HG03521 (cell line): ENCODE measurements at regions not wholly inside any gene's neighbourhood (a gene's known extent, or its start where the extent isn't known, plus 50 kb on each side); places are given as distances from the start of the nearest gene placed in this dataset.

ENCODE experiments used
- ATAC-seq: cut with Tn5 transposase; IDR thresholded peaks from one replicate; pipeline ENCODE4 v1.9.1; 2021; ENCODE audit warnings: mild to moderate bottlenecking, moderate library complexity; ENCODE audit not compliant: unreplicated experiment

DNA sequence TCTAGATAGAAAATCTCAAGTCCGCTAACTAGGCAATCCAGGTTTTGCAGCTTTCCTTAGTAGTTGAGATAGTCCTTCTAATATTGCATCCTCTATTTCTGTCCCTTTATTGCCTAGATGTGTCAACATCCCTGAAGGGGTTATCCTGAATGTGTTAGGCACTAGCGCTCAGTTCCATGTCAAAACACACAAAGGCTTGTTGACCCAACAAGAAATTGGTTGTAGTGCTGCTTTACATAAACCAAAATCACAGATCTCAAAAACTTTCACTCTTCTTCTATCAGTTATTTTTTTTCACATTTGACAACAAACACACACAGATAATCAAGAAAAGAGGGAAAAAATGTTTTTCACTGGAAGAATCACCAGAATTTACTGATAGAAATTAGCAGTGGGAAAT, 51.4 kb upstream of the SOX2 start:
- ATAC-seq: no peak

DNA sequence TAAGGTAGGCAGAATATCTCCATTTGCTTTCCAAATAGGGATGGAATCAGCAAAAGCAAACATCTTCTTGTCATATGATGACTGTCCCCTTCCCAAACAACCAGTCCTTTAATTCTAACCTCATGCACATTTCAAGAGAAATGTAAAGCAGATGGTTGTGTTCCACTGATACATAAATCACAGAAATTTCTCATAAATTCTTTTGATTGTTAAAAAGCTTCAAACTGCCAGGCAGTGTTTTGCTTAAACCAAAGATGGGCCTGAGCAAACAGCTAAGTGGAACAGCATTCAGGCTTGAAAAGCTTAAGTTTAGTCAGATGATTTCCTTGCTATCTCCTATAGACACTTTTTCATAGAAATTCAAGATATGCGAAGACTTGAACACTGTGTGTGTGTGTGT, 74.3 kb upstream of the SOX2 start:
- no peak for ATAC-seq

DNA sequence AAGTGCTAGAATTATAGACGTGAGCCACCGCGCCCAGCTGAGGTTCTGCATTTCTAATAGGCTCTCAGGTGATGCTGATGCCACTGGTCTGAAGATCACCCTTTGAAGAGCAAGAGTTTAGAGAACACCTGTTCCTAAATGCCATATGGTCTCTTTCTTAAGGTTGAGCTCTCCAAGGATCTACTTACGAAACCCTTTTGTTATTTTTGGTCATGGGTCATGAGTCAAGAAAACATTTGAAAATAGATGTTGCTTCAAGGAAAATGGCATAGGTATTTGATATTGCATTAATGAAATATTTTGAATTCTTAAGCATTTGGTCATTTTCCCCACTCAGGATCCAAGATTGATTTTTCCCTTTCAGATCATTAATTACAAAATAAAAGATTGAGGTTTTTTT, 74.7 kb upstream of the SOX2 start:
- ATAC-seq: no peak

DNA sequence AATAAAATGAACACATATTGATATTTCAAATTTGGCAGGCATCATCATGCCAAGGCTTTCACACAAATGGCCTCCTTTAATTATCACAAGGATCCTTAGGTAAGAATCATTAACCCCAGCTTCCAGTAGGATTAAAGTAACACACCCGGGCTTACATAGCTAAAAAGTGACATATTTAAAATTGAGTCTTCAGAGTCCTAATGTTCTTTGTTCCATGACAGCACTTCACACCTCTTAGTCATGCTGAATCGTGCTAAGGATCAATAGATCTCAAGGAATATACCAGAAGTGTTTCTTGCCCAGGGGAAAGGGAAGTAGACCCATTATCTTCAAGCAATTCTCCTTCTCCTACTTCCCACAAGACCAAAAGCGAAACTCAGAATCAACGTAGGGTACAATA, 76.6 kb upstream of the SOX2 start:
- ATAC-seq: no peak

DNA sequence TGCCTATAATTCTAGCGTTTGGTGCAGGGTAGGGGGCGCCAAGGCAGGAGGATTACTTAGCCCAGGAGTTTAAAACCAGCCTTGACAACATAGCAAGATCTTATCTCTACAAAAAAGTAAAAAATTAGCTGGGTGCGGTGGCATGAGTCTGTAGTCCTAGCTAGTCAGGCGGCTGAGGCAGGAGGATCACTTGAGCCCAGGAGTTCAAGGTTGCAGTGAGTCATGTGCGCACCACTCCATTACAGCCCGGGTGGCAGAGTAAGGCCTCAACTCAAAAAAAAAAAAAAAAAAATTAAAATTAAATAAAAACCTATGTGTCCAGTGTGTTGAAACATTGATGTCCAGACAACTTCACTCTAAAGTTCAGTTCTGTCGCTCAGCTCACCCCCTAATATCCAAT, 78.2 kb upstream of the SOX2 start:
- ATAC-seq: no peak

DNA sequence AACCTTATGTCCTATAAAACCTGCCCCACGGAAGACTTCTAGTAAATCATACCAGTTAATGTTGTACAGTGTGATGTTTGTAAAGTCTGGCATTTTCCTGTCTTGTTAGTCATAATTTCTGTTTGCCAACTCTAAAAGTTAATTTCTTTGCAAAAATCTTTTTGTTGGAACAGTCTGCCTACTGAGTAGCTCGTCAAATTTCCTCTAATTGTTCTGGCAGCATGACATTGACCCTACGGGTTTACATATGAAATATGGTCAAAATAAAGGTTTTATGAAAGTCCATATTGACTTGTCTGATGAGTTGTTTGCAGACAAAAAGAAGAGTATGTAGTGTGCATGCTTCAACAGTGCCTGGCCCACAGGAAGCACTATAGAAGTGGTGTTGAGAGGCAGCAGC, 79.8 kb upstream of the SOX2 start:
- no peak for ATAC-seq

DNA sequence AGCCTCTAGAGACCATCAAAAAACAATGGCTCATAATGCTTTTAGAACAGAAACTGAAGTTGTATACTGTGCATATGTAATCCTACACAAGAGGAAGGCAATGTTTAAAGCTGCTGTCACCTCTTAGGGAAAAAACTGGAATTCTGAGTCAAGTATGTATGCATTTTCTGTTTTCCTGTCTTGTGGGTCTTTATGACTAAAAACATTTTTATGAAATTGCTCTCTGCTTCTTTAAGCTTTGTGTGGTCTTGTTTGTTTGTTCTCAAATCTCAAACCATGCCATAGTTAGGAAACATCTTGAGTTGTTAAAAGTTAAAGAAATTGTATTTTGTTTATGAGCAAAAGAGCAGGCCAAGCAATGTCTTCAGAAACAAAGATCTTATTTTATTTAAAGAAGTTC, 80.9 kb upstream of the SOX2 start:
- ATAC-seq: no peak

DNA sequence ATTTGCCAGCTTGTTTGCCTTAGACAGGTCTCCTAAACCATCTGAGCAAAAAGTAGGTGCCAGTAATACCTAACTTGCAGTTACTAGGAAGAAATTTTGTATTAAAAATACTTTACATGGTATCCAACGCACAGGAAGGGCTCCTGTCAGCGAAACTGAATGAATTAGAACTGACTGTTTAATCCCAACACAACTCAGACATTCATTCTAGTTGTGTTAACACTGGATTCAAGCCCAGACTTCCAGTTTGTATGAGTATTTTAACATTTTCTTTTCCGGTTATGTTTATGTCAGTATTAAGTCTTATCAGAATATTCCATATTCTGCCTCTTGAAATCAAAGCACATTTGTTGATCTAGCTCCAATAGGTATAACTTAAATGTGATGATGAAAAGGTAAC, 82.0 kb upstream of the SOX2 start:
- ATAC-seq: no peak

DNA sequence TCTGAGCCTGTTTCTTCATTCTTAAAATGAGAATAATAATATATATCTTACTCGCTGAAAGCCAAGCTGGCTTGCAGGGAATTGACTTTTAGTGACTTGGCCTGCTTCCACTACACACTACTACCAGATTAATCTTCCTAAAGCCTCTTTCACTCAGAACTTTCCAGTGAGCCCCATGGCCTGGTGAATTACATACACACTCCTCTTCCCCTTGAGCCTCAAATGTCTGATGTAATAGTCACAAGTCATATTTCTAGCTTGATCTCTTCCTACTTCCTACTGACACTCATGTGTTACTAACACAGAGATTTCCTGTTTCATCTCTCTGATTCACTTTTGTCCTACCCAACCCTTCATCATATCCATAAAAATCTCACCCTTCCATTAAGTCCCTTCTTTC, 82.7 kb upstream of the SOX2 start:
- ATAC-seq: no peak

DNA sequence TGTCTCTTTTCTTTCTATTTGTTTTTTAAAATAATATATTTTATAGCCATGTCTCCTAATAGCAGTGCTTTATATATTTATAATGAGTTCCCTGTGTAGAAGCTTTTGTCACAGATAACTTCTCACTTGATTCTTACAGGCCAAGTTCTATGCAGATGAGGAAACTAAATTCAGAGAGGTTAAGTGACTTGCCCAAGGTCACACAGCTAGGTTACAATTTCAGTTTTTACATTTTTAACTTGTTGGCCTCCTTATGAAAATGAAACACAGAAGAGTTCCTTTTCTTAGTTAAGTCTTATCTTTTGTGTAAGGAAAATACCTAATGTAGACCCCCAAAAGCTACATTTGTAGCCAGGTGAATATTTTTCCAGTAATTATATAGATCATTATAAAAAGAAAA, 83.3 kb upstream of the SOX2 start:
- ATAC-seq: no peak

DNA sequence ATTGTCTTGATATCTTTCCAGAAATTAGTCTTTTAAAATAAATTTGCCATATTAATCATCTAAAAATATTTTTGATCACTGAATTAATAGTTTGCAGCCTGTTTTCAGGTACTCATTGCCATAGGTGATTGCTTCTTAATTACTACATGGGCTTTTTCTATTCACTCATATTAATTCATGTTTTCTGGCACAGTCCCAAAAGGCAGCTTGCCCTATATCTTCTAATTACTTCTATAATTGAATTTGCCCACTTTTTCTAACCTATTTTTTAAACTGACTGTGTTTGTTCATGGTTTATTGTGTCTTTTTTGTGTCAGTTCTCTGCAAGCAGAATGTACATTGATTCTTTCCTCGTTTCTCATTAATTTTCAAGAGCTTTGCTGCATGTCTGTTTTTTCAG, 85.7 kb upstream of the SOX2 start:
- ATAC-seq: no peak

DNA sequence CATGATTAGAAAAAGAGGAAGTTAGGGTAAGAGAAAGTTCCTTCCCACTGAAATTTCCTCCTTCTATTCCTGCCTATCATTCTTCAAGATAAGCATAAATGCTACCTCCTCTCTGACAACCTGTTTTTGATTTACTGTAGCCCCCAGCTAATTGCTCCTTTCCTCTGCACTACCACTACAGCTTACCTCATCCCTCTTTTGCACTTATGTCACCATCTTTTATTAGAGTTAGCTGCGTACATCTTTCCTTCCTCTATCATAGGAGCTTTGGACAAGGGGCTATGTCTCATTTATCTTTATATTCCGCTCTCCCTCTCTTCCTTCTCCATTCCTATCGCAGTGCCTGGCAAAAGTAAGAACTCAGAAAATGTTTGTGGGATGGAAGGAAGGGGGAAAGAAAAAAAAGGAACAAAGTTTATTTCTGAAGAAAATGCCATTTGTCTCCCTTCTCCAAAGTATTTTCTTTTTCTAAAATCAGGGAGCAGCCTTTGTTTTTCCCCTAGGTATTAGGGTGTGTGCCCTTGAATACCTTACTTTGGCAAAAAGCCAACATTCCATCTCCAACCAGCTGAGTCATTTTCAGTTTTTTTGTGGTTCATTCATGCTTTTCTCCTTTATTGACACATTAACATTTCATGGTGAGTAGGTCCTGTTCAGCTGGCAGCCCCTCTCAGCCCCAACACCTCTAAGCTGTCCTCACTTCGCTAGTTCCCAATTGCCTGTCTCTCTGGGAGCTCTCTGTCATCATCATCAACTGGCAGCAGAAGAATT, 87.6 kb upstream of the SOX2 start:
- ATAC-seq: no peak

DNA sequence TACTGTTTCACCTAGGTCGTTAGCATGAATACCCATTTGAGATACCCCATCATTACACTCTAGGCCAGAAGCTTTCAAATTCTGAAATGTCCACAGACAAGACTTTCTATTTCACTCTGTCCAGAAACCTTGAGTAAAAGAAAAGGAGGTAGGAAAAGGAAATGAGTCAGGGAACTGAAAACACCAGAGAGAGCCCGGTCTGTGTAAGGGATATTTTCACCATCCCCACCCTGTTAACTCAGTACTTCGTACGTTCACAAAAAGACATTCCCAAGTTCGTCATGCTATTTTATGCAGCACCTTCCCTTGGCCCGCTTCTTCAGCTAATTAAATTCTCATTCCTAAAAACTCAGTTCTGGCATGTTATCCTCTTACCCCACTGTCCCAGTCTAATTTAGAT, 89.4 kb upstream of the SOX2 start:
- no peak for ATAC-seq

DNA sequence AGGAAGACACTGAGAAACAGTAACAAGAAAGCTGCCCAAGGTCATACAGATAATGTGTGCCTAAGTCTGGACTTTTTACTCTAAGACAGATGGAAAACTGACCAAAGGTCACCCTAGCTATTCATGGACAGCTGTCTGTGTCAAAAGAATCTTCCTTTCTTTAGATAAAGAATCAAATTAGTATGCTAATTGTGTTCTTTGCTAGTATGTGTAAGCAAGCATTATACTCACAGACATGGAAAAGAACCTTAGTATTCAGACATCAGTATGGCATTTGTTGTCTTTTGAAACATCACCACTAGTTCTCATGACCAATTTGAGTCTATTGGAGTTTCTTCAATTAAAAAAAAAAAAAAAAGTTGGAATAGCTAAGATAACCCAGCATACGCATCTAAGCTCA, 91.8 kb upstream of the SOX2 start:
- ATAC-seq: no peak

DNA sequence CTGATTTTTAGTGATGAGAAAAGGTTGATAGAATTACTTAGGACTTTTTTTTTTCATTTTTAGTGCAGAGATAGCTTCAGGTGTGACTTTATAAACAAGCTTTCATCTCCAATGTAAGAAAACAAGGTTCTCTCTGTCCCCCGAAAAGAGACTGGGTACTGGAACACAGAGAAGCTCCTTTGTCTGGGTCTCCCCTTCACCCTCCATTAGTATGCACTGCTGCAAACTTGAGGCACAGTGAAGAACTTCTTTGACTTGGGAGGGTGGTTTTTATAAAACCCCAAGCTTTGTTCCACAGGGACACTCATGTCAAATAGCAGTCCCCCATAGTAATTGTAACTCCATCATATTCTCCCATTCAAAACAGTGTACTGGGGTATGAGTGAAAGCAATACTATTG, 93.5 kb upstream of the SOX2 start:
- no peak for ATAC-seq

DNA sequence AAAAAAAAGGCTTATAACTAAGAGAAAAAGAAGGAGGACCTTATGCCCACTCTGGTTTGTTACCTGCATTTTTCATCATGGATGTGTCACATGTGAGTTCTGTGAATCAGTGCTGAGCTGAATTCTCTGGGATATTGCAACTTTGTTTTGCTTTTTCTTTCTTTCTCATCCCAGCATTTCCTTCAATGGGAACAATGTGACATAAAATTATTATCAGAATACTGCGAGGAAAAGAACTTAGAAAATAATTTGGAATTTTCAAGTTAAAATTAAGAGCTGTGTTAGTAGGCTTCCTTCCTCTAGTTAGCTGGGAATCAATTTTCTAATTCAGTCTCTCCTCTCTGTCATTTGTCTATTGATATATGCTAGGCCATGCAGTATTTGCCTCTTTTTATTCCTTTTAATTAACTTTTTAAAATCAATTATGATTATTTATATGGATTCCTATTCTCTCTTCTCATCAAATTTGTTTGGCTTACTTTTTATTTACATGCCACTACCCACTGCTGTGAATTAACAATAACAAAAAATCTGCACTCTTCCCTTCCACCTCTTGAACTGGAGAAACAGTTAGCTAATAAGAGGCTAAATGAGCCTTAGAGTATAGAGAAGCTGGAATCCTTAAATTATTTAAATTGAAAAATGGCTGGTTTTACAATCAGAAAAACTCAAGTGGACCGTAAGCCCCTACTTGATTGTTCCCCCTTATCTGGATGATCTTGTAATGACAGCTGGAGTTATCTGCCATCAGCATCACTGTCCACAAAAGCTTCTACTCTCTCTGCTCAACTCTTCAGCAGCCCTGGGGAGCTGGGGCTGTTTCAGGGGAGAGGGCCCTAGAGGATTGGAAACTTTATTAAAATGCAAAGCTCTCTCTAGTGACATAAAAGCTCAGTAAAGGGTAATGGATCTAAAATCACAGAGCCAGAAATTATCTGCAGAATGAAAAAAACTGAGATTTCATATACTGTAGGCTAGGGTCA, 95.3 kb upstream of the SOX2 start:
- ATAC-seq: no peak

DNA sequence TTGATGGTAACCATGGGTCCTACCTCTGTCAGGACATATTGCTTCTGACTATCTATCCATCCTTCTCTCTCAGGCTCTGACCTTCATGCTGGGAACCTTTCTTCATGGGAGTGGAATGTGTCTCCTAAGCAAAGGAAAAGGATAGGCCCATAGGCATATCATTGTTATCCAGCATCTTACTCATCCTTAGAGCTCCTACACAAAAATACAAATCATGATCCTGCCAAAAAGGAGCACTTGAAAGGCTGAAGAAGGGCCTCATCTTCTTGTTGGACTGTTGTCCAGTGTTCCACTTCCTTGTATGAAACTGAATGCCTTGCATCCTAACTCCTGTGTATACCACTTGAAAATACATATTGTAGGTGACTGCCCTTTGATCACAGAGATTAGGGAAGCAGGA, 96.1 kb upstream of the SOX2 start:
- ATAC-seq: no peak

DNA sequence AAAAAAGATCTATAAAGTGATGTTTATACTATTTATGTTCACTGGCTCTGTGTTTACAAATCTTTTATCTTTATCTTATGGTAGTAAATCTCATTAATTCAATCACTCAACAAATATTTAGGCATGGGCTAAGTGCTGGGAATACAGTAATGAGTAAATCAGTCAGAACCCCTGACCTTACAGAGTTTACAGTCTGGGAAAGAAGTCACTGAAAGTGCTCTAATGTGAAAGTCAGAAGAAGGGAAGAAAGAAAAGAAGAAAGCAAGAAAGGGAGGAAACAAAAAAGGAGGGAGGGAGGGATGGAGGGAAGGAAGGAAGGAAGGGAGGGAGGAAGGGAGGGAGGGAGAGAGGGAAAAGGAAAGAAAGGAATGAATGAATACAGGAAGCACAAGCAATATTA, 96.8 kb upstream of the SOX2 start:
- no peak for ATAC-seq

DNA sequence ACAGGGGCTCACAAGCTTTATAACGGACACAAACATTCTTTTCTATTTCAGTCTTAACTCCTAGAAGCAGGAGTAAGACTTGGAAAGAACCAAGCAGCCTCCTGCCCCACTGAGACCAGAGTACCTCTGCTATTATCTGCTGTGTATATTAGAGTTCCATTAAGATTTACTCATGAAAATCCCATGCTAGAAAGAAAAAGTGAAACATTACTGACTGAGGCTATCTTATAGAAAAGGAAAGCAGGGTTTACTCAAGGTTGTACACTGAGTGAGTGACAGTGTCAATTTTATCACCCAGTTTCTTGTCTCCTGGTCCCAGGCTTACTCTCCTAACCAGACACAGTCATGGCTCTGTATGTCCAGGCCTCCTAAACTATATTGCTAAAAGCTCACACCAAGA, 97.9 kb upstream of the SOX2 start:
- ATAC-seq: no peak

DNA sequence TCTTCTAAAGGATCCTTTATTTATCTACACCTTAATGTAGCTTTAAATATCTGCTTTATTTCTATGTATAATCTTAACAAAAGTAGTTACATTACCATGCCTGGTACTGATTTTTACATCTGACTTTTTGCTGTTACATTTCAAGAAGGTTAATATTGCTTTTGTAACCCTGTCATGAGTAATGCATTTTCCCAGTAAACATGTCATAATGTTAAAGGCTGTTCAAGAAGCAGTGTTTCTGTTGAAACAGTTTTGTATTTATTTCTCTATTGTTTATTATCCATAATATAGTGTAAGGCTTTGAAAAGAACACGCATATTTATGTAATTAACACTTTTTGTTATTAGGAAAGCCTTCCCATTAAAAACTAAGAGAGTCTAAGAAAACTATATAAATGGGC, 98.5 kb upstream of the SOX2 start:
- no peak for ATAC-seq

DNA sequence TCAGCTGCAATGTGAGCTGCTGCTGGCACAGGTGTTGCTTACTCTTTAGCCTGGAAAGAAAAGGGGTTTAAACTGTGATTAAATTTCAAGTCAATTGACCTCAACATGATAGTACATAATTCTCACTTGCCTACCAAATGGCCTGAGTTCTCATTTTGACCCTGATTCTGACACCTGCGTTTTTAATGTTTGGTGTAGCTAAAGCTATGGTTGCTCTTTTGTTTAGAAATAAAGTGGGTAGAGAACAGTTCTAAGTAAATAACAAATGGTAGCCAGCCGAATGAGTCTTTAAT, 100.8 kb upstream of the SOX2 start:
- no peak for ATAC-seq
